PFSK-1 (cell line): ENCODE measurements at regions not wholly inside any gene's neighbourhood (a gene's known extent, or its start where the extent isn't known, plus 50 kb on each side); places are given as distances from the start of the nearest gene placed in this dataset.

ENCODE experiments used
- POLR2AphosphoS5 ChIP-seq: IDR thresholded peaks from 2 replicates; pipeline ENCODE4 v1.6.1; 2012; ENCODE audit warnings: low read depth, mild to moderate bottlenecking, control low read depth, low read length, moderate library complexity
- TF ChIP-seq, protein P1 (sequence below), 2 experiments: IDR thresholded peaks; 2 replicates each; pipeline versions ENCODE4 v1.6.1 to v1.8.0; 2011 to 2012; ENCODE audit warnings: low read depth in 2 of 2, low read length in 2 of 2, control low read depth in 1 of 2, inconsistent platforms in 1 of 2, mild to moderate bottlenecking in 1 of 2, moderate library complexity in 1 of 2; ENCODE audit not compliant: insufficient read depth in 1 of 2

DNA sequence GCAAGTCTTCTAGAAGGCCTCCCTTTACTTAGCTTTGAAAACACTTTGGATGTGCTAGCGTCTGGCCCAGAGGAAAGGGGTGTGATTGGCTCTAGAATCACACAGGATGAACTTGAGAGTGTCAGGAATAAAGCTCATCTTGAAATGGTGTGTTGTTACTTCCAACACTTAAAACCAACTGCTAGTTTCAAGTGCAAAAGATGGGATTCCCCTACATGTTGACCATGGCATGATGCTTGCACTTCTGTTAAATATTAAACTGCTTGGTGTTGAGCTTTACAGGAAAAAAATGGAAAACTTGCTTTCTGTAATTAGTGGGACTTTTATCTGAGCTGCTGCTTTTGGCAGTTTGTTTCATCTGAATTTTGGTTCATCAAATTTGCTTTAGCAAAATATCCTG is 261.1 kb downstream of the MED10 start:
- no peak for TF ChIP-seq POLR2AphosphoS5
- TF ChIP-seq, protein P1, sequence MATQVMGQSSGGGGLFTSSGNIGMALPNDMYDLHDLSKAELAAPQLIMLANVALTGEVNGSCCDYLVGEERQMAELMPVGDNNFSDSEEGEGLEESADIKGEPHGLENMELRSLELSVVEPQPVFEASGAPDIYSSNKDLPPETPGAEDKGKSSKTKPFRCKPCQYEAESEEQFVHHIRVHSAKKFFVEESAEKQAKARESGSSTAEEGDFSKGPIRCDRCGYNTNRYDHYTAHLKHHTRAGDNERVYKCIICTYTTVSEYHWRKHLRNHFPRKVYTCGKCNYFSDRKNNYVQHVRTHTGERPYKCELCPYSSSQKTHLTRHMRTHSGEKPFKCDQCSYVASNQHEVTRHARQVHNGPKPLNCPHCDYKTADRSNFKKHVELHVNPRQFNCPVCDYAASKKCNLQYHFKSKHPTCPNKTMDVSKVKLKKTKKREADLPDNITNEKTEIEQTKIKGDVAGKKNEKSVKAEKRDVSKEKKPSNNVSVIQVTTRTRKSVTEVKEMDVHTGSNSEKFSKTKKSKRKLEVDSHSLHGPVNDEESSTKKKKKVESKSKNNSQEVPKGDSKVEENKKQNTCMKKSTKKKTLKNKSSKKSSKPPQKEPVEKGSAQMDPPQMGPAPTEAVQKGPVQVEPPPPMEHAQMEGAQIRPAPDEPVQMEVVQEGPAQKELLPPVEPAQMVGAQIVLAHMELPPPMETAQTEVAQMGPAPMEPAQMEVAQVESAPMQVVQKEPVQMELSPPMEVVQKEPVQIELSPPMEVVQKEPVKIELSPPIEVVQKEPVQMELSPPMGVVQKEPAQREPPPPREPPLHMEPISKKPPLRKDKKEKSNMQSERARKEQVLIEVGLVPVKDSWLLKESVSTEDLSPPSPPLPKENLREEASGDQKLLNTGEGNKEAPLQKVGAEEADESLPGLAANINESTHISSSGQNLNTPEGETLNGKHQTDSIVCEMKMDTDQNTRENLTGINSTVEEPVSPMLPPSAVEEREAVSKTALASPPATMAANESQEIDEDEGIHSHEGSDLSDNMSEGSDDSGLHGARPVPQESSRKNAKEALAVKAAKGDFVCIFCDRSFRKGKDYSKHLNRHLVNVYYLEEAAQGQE (IDR thresholded peaks at IDR 0.05; ENCODE audit: insufficient read depth in 1 of 2, low read depth in 2 of 2, low read length in 2 of 2) = no peak
